GM12878 (cell line): ENCODE measurements at regions not wholly inside any gene's neighbourhood (a gene's known extent, or its start where the extent isn't known, plus 50 kb on each side); places are given as distances from the start of the nearest gene placed in this dataset.

Experiments used
- ATAC-seq: fragments of 200-7000 bp; cut with Tn5 transposase; 3 replicates; pipeline ENCODE4 v1.9.1; 2020; ENCODE audit warnings: mild to moderate bottlenecking, moderate library complexity
- BruUV-seq: library from RNA; stranded (reverse); fragments of 400-500 nt; replicated peaks from 2 replicates; lab custom pipeline; 2021; lab: Mats Ljungman, UMichigan
- CTCF ChIA-PET: fragments of 300-600 bp; sonication (Branson Sonifier 250); formaldehyde crosslinking; extraction: SDS; loops from one replicate; lab custom pipeline; 2021; ENCODE audit warnings: inconsistent platforms; lab: Yijun Ruan, JAX
- POLR2A ChIA-PET: fragments of 350-600 bp; formaldehyde crosslinking; extraction: SDS; loops from one replicate; lab custom pipeline; 2021; ENCODE audit warnings: inconsistent platforms; lab: Charles Lee
- RAD21 ChIA-PET: fragments of 300-600 bp; sonication (Branson Sonifier 250); formaldehyde crosslinking; loops from one replicate; lab custom pipeline; 2023; ENCODE audit warnings: antibody characterized with exemption; ENCODE audit not compliant: unreplicated experiment; lab: Charles Lee
- SMC1A ChIA-PET: fragments of 300-600 bp; sonication (Branson Sonifier 250); formaldehyde crosslinking; loops from one replicate; lab custom pipeline; 2023; ENCODE audit not compliant: unreplicated experiment, uncharacterized antibody; lab: Charles Lee
- DNase-seq: peaks from one replicate; pipeline ENCODE4 v3.0.0-alpha.2; 2011; ENCODE audit warnings: low read depth, low spot score
- FAIRE-seq: peaks from 3 replicates; lab custom pipeline; 2011; peaks lifted over from hg19 to GRCh38; lab: Jason Lieb, UNC
- H2AFZ ChIP-seq: 2 replicates; pipeline ENCODE4 v1.6.0; 2011; ENCODE audit warnings: low read depth, low read length, control low read depth; ENCODE audit not compliant: control insufficient read depth
- H3K27ac ChIP-seq: 2 replicates; pipeline ENCODE4 v1.5.1; 2011; ENCODE audit warnings: control low read depth; ENCODE audit not compliant: control insufficient read depth, insufficient read depth
- H3K27me3 ChIP-seq, 2 experiments: replicated peaks in 1 of 2; 2 replicates each; pipeline versions ENCODE4 v1.6.0 to v1.6.1; 2011; ENCODE audit warnings: low read length in 1 of 2; ENCODE audit not compliant: control insufficient read depth in 2 of 2, insufficient read depth in 2 of 2
- H3K36me3 ChIP-seq, 2 experiments: 2 replicates each; pipeline ENCODE4 v1.5.1; 2011; ENCODE audit warnings: low read length in 1 of 2; ENCODE audit not compliant: control insufficient read depth in 2 of 2, insufficient read depth in 2 of 2
- H3K4me1 ChIP-seq: 2 replicates; pipeline ENCODE4 v1.6.1; 2011; ENCODE audit warnings: mild to moderate bottlenecking, low read length, moderate library complexity, mixed read lengths; ENCODE audit not compliant: control insufficient read depth, insufficient read depth
- H3K4me2 ChIP-seq: 2 replicates; pipeline ENCODE4 v1.6.0; 2011; ENCODE audit warnings: control low read depth; ENCODE audit not compliant: control insufficient read depth, insufficient read depth
- H3K4me3 ChIP-seq: fragments of 200-600 bp; sonication (generic); 2 replicates; pipeline ENCODE4 v1.5.1; 2016
- H3K79me2 ChIP-seq: 2 replicates; pipeline ENCODE4 v1.6.0; 2011; ENCODE audit warnings: low read length; ENCODE audit not compliant: control insufficient read depth, insufficient read depth
- H3K9ac ChIP-seq: 2 replicates; pipeline ENCODE4 v1.8.0; 2011; ENCODE audit warnings: low read length, control low read depth, mixed read lengths; ENCODE audit not compliant: control insufficient read depth, insufficient read depth
- H3K9me3 ChIP-seq: replicated peaks from 3 replicates; pipeline ENCODE4 v1.5.1; 2011; ENCODE audit warnings: mild to moderate bottlenecking, low read length; ENCODE audit not compliant: control insufficient read depth, insufficient read depth
- H4K20me1 ChIP-seq: 2 replicates; pipeline ENCODE4 v1.6.0; 2011; ENCODE audit not compliant: control insufficient read depth, insufficient read depth
- BCL11A ChIP-seq: IDR thresholded peaks from 2 replicates; pipeline ENCODE4 v1.6.1; 2011; ENCODE audit warnings: low read depth, low read length
- BCL3 ChIP-seq: IDR thresholded peaks from 2 replicates; pipeline ENCODE4 v1.6.1; 2011; ENCODE audit warnings: borderline replicate concordance, low read depth, mild to moderate bottlenecking, moderate library complexity, low read length; ENCODE audit not compliant: insufficient read depth, poor library complexity, severe bottlenecking
- CBX3 ChIP-seq: fragments of 200-600 bp; sonication (generic); IDR thresholded peaks from 2 replicates; pipeline ENCODE4 v1.6.1; 2016; ENCODE audit warnings: low read depth, borderline replicate concordance
- CEBPB ChIP-seq, 2 experiments: fragments of 150-350 bp in 1 of 2; IDR thresholded peaks; 2 replicates each; pipeline ENCODE4 v1.6.1; 2012 to 2014; ENCODE audit warnings: low read depth in 2 of 2, low read length in 2 of 2, borderline replicate concordance in 1 of 2, inconsistent platforms in 1 of 2
- CEBPZ ChIP-seq: fragments of 150-350 bp; IDR thresholded peaks from 2 replicates; pipeline ENCODE4 v1.6.1; 2016; ENCODE audit warnings: low read depth, low read length
- CUX1 ChIP-seq: IDR thresholded peaks from 2 replicates; pipeline ENCODE4 v1.6.1; 2012; ENCODE audit warnings: improper control_type of control experiment, low read depth, low read length; ENCODE audit not compliant: insufficient replicate concordance
- ELK1 ChIP-seq: IDR thresholded peaks from 2 replicates; pipeline ENCODE4 v1.6.1; 2012; ENCODE audit warnings: low read depth, low read length, improper control_type of control experiment
- FOXM1 ChIP-seq: IDR thresholded peaks from 2 replicates; pipeline ENCODE4 v1.6.1; 2012; ENCODE audit warnings: low read depth, mild to moderate bottlenecking, inconsistent platforms, low read length, moderate library complexity
- TARDBP ChIP-seq: IDR thresholded peaks from 2 replicates; pipeline ENCODE4 v1.6.1; 2016; ENCODE audit warnings: borderline replicate concordance
- WRNIP1 ChIP-seq: IDR thresholded peaks from 2 replicates; pipeline ENCODE4 v1.6.1; 2011; ENCODE audit warnings: low read depth, low read length, improper control_type of control experiment, borderline replicate concordance
- ZNF274 ChIP-seq: IDR thresholded peaks from one replicate; pipeline ENCODE4 v1.8.0; 2011; ENCODE audit not compliant: insufficient read length, insufficient read depth
- ZZZ3 ChIP-seq: IDR thresholded peaks from 2 replicates; pipeline ENCODE4 v1.6.1; 2011; ENCODE audit warnings: low read depth; ENCODE audit not compliant: control insufficient read depth, insufficient read length
- WGBS: methylation state at CpG from one replicate; pipeline ENCODE4 v1.1.6; 2016; ENCODE audit warnings: low lambda C conversion rate; ENCODE audit not compliant: insufficient replicate concordance, insufficient coverage; ENCODE audit errors: missing lambda C conversion rate; 5-methylcytosine and 5-hydroxymethylcytosine counted together
- in situ Hi-C: fragments of 300-500 bp; cut with MboI; formaldehyde crosslinking; loops from 9 replicates; pipeline ENCODE4 v1.14.3; 2018; ENCODE audit warnings: mixed read lengths
- intact Hi-C: fragments of 100-400 bp; cut with micrococcal nuclease; formaldehyde crosslinking; loops from one replicate; pipeline ENCODE4 v1.14.2; 2022; ENCODE audit not compliant: unreplicated experiment

- ChIA-PET SMC1A (no interaction called here), POLR2A (no interaction called here), CTCF (no interaction called here), RAD21 (no interaction called here)
- Histone ChIP-seq H2AFZ (no peak overlapping the region), H4K20me1 (no peaks in the 10 kb centered on the region), H3K9ac (no peak overlapping the region), H3K4me2 (no peak overlapping the region), H3K9me3 (no peaks in the 10 kb centered on the region), H3K27me3 (no peaks in the 10 kb centered on the region), H3K4me3 (no peak overlapping the region), H3K36me3 (no peaks in the 10 kb centered on the region), H3K4me1 (no peaks in the 10 kb centered on the region), H3K79me2 (no peaks in the 10 kb centered on the region), H3K27ac (no peak overlapping the region)
- 18% methylated on average over 4 of the region's 4 CpGs for WGBS
- ATAC-seq (no peak), DNase-seq (no peak), FAIRE-seq (no peak)
- intact Hi-C loops (no loop called here), in situ Hi-C loops (no loop called here)
- BruUV-seq: no TSS peak
- TF ChIP-seq ELK1 (no peak), BCL3 (no peak), ZZZ3 (no peak), CBX3 (no peak), ZNF274 (no peak), TARDBP (no peak), WRNIP1 (no peak), FOXM1 (no peak), CEBPZ (no peak), BCL11A (no peak), CEBPB (IDR thresholded peaks at IDR 0.05; ENCODE audit: borderline replicate concordance in 1 of 2, low read depth in 2 of 2, low read length in 2 of 2) (no peak), CUX1 (no peak)
These were observed 889.9 kb upstream of the PHF14 start for GRCh38 chr7:10083766-10084165.
